ENCODE measurements at regions not wholly inside any gene's neighbourhood (a gene's known extent, or its start where the extent isn't known, plus 50 kb on each side); places are given as distances from the start of the nearest gene placed in this dataset.

- no peak for DNase-seq (ENCODE audit: low read depth)
- no peak overlapping the region for H3K4me3 ChIP-seq (ENCODE audit: low read length)
- TF ChIP-seq, protein P1, sequence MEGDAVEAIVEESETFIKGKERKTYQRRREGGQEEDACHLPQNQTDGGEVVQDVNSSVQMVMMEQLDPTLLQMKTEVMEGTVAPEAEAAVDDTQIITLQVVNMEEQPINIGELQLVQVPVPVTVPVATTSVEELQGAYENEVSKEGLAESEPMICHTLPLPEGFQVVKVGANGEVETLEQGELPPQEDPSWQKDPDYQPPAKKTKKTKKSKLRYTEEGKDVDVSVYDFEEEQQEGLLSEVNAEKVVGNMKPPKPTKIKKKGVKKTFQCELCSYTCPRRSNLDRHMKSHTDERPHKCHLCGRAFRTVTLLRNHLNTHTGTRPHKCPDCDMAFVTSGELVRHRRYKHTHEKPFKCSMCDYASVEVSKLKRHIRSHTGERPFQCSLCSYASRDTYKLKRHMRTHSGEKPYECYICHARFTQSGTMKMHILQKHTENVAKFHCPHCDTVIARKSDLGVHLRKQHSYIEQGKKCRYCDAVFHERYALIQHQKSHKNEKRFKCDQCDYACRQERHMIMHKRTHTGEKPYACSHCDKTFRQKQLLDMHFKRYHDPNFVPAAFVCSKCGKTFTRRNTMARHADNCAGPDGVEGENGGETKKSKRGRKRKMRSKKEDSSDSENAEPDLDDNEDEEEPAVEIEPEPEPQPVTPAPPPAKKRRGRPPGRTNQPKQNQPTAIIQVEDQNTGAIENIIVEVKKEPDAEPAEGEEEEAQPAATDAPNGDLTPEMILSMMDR (conservative IDR thresholded peaks at IDR 0.05; ENCODE audit: low read length): no peak
Measured at GRCh38 chr4:25551605-25552004, 104.0 kb upstream of the SLC34A2 start.

- DNase-seq (ENCODE audit: low read depth): no peak
- H3K4me3 ChIP-seq (ENCODE audit: low read length): no peak overlapping the region
- TF ChIP-seq, protein P1 (conservative IDR thresholded peaks at IDR 0.05; ENCODE audit: low read length): no peak
Measured at GRCh38 chr4:25552580-25553271, 102.9 kb upstream of the SLC34A2 start.

DNA sequence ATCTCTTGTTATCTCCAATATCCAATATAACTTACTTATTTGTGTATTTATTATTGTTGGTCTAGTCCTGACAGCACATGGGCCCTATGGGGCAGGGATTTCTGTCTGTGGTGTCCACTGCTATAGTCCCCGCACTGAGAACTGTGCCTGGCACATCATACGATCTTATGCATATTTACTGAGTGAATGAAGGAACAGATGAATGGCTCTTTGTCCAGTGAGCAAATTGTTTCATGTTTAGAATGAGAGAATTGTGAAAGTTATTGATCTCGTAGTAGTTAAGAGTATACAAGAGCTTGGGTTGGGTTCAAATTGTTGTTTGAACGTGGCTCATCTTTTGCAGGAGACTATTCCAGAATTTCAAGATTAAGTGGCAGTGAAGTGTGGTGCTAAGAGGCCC, 96.1 kb upstream of the SLC34A2 start:
- TF ChIP-seq, protein P1 (conservative IDR thresholded peaks at IDR 0.05; ENCODE audit: low read length): no peak
- H3K4me3 ChIP-seq (ENCODE audit: low read length): no peak overlapping the region
- DNase-seq (ENCODE audit: low read depth): no peak

DNA sequence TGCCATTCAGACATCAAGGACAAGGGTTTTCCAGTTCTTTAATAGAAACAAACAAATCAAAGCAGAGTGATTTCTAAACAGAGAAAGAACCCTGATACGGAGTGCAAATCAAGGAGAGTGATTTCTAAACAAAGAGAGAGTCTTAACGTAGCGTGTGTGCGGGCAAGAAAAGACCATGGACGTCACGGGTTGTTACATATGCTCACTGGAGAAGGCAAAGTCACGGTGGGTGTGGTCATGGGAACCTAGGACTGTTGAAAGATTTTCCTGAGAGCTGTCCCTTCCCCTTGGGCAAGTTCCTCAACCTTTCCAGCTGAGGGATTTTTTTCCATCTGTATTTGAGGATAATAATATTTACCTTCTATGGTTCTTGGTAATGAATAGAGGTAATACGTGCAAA, 95.0 kb upstream of the SLC34A2 start:
- DNase-seq (ENCODE audit: low read depth): no peak
- TF ChIP-seq, protein P1 (conservative IDR thresholded peaks at IDR 0.05; ENCODE audit: low read length): no peak
- H3K4me3 ChIP-seq (ENCODE audit: low read length): no peak overlapping the region

- TF ChIP-seq, protein P1 (conservative IDR thresholded peaks at IDR 0.05; ENCODE audit: low read length): no peak
- DNase-seq (ENCODE audit: low read depth): no peak
Measured at GRCh38 chr4:25563071-25563564, 92.5 kb upstream of the SLC34A2 start.

DNA sequence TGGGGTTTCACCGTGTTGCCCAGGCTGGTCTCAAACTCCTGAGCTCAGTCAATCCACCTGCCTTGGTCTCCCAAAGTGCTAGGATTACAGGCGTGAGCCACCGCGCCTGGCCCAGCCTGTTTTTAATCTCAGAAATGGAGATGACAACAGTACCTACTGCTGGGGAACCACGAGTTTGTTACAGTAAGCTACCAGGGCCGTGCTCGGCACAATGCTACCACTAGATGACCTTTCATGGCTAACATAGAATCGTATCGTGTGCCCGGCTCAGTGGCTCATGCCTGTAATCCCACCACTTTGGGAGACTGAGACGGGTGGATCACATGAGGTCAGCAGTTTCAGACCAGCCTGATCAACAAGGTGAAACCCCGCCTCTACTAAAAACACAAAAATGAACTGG, 90.8 kb upstream of the SLC34A2 start:
- TF ChIP-seq, protein P1 (conservative IDR thresholded peaks at IDR 0.05; ENCODE audit: low read length): no peak
- no peak for DNase-seq (ENCODE audit: low read depth)

More at GRCh38 chr4:25563071-25563564, 92.5 kb upstream of the SLC34A2 start:
- no peak overlapping the region for H3K4me3 ChIP-seq (ENCODE audit: low read length)

GRCh38 chr4:25567253-25567652, 88.4 kb upstream of the SLC34A2 start:
- no peak for DNase-seq (ENCODE audit: low read depth)
- no peak overlapping the region for H3K4me3 ChIP-seq (ENCODE audit: low read length)
- TF ChIP-seq, protein P1 (conservative IDR thresholded peaks at IDR 0.05; ENCODE audit: low read length): no peak

More for the DNA sequence above, 90.8 kb upstream of the SLC34A2 start:
- no peak overlapping the region for H3K4me3 ChIP-seq (ENCODE audit: low read length)

All from AG10803 (cell line).